Hepatocyte (in vitro differentiated cells): ENCODE measurements at regions not wholly inside any gene's neighbourhood (a gene's known extent, or its start where the extent isn't known, plus 50 kb on each side); places are given as distances from the start of the nearest gene placed in this dataset.

Source experiments
- DNase-seq: peaks from one replicate; pipeline ENCODE4 v3.0.0-alpha.2; 2016; ENCODE audit warnings: low spot score
- H2AFZ ChIP-seq: fragments of 200-600 bp; sonication (generic); 2 replicates; pipeline ENCODE4 v1.6.0; 2016; ENCODE audit warnings: antibody characterized with exemption, mild to moderate bottlenecking
- H3K27ac ChIP-seq: fragments of 200-600 bp; sonication (generic); 2 replicates; pipeline ENCODE4 v1.5.1; 2016; ENCODE audit warnings: mild to moderate bottlenecking
- H3K27me3 ChIP-seq: fragments of 200-600 bp; sonication (generic); 2 replicates; pipeline ENCODE4 v1.6.1; 2016
- H3K36me3 ChIP-seq: fragments of 200-600 bp; sonication (generic); replicated peaks from 2 replicates; pipeline ENCODE4 v1.5.1; 2016; ENCODE audit warnings: low read depth; ENCODE audit not compliant: insufficient read depth
- H3K4me1 ChIP-seq: fragments of 200-600 bp; sonication (generic); 2 replicates; pipeline ENCODE4 v1.5.1; 2016; ENCODE audit warnings: mild to moderate bottlenecking, moderate library complexity; ENCODE audit not compliant: insufficient read depth
- H3K4me2 ChIP-seq: fragments of 200-600 bp; sonication (generic); 2 replicates; pipeline ENCODE4 v1.6.0; 2016
- H3K4me3 ChIP-seq: fragments of 200-600 bp; sonication (generic); 2 replicates; pipeline ENCODE4 v1.5.1; 2016; ENCODE audit warnings: mild to moderate bottlenecking
- H3K79me2 ChIP-seq: fragments of 200-600 bp; sonication (generic); 2 replicates; pipeline ENCODE4 v1.6.0; 2017; ENCODE audit warnings: mild to moderate bottlenecking
- H3K9me2 ChIP-seq: fragments of 200-600 bp; sonication (generic); replicated peaks from 2 replicates; pipeline ENCODE4 v1.6.0; 2017; ENCODE audit warnings: mild to moderate bottlenecking; ENCODE audit not compliant: insufficient read depth
- H3K9me3 ChIP-seq: fragments of 200-600 bp; sonication (generic); 2 replicates; pipeline ENCODE4 v1.5.1; 2016; ENCODE audit warnings: low read depth, mild to moderate bottlenecking
- H4K20me1 ChIP-seq: fragments of 200-600 bp; sonication (generic); 2 replicates; pipeline ENCODE4 v1.6.0; 2016; ENCODE audit warnings: mild to moderate bottlenecking; ENCODE audit not compliant: insufficient read depth, poor library complexity, severe bottlenecking
- CTCF ChIP-seq: fragments of 200-600 bp; sonication (generic); IDR thresholded peaks from 2 replicates; pipeline ENCODE4 v1.5.1; 2016; ENCODE audit warnings: antibody characterized with exemption, mild to moderate bottlenecking; ENCODE audit not compliant: poor library complexity
- EZH2 ChIP-seq: fragments of 200-600 bp; sonication (generic); IDR thresholded peaks from 2 replicates; pipeline ENCODE4 v1.6.1; 2016; ENCODE audit warnings: antibody characterized with exemption, mild to moderate bottlenecking, borderline replicate concordance
- EZH2phosphoT487 ChIP-seq: fragments of 200-600 bp; sonication (generic); IDR thresholded peaks from one replicate; pipeline ENCODE4 v1.6.1; 2018; ENCODE audit warnings: antibody characterized with exemption, mild to moderate bottlenecking, low read depth, moderate library complexity; ENCODE audit not compliant: unreplicated experiment, severe bottlenecking
- WGBS: methylation state at CpG from one replicate; pipeline ENCODE4 v1.1.6; 2016; ENCODE audit warnings: low lambda C conversion rate; ENCODE audit errors: missing lambda C conversion rate; 5-methylcytosine and 5-hydroxymethylcytosine counted together

GRCh38 chr2:234804704-234805103 lies 147.1 kb upstream of the SH3BP4 start:
- H3K9me2 ChIP-seq = no peaks in the 10 kb centered on the region
- no peaks in the 10 kb centered on the region for H3K4me1 ChIP-seq
- no peak overlapping the region for H3K4me2 ChIP-seq
- H3K79me2 ChIP-seq = no peaks in the 10 kb centered on the region
- no peak for DNase-seq
- no peak overlapping the region for H3K4me3 ChIP-seq
- no peaks in the 10 kb centered on the region for H4K20me1 ChIP-seq
- H3K27me3 ChIP-seq = no peaks in the 10 kb centered on the region
- TF ChIP-seq CTCF (no peak), EZH2 (no peak), EZH2phosphoT487 (no peak)
- no peak overlapping the region for H3K27ac ChIP-seq
- WGBS = 47% methylated on average over 1 of the region's 1 CpG
- no peaks in the 10 kb centered on the region for H3K36me3 ChIP-seq
- H2AFZ ChIP-seq = no peak overlapping the region
- no peaks in the 10 kb centered on the region for H3K9me3 ChIP-seq

- DNase-seq = no peak
- H3K36me3 ChIP-seq = no peaks in the 10 kb centered on the region
- H3K9me3 ChIP-seq = no peaks in the 10 kb centered on the region
- H3K79me2 ChIP-seq = no peaks in the 10 kb centered on the region
- 81% methylated on average over 1 of the region's 1 CpG for WGBS
- no peaks in the 10 kb centered on the region for H3K4me1 ChIP-seq
- no peak overlapping the region for H3K27ac ChIP-seq
- no peaks in the 10 kb centered on the region for H3K9me2 ChIP-seq
- no peak overlapping the region for H3K4me2 ChIP-seq
- H2AFZ ChIP-seq = no peak overlapping the region
- TF ChIP-seq EZH2 (no peak), CTCF (no peak)
- no peaks in the 10 kb centered on the region for H4K20me1 ChIP-seq
- no peak overlapping the region for H3K4me3 ChIP-seq
- H3K27me3 ChIP-seq = no peaks in the 10 kb centered on the region
Observed at GRCh38 chr2:234802845-234803171, 149.0 kb upstream of the SH3BP4 start.

- Histone ChIP-seq H3K79me2 (no peaks in the 10 kb centered on the region), H3K27ac (no peak overlapping the region), H3K4me1 (no peaks in the 10 kb centered on the region), H4K20me1 (no peaks in the 10 kb centered on the region), H2AFZ (no peak overlapping the region), H3K4me2 (no peak overlapping the region), H3K9me2 (no peaks in the 10 kb centered on the region), H3K36me3 (no peaks in the 10 kb centered on the region), H3K4me3 (no peak overlapping the region), H3K27me3 (no peaks in the 10 kb centered on the region), H3K9me3 (no peaks in the 10 kb centered on the region)
- TF ChIP-seq CTCF = no peak
- no peak for TF ChIP-seq EZH2
- TF ChIP-seq EZH2phosphoT487 = no peak
- DNase-seq = no peak
- WGBS = 68% methylated on average over 4 of the region's 4 CpGs
Observed at GRCh38 chr2:234802071-234802844, 149.6 kb upstream of the SH3BP4 start.
